NCI-H526 (cell line): ENCODE measurements at regions not wholly inside any gene's neighbourhood (a gene's known extent, or its start where the extent isn't known, plus 50 kb on each side); places are given as distances from the start of the nearest gene placed in this dataset.
"Not testable (repeated sequence)": the region's sequence is repeated elsewhere in the genome, so short reads cannot be mapped to it uniquely, and the experiment has no call there.

Source experiments
- DNase-seq, 2 experiments: peaks; one replicate each; lab custom pipeline; 2025; lab: John Stamatoyannopoulos, UW

GRCh38 chr3:184440151-184440550 lies 60.3 kb downstream of the CHRD start:
- DNase-seq, result no peak

- DNase-seq, result no peak
Observed at GRCh38 chr3:184441202-184441900, 61.5 kb downstream of the CHRD start.

DNA sequence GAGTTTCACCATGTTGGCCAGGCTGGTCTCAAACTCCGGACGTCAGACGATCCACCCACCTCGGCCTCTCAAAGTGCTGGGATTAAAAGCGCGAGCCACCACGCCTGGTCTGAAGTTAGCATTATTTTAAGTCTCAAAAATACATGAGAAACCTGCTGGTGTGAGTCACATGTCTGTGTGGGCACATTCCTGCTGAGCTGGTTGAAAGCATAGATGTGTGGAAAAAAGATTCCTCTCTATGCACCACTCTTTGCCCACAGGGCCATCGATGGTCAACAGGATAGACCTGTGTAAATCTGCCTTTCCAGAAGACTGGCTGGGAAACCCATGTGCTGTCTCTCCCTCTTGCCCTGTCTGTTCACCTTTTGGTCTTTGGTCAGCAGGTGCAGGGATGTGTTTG lies 63.5 kb downstream of the CHRD start:
- no peak for DNase-seq

DNA sequence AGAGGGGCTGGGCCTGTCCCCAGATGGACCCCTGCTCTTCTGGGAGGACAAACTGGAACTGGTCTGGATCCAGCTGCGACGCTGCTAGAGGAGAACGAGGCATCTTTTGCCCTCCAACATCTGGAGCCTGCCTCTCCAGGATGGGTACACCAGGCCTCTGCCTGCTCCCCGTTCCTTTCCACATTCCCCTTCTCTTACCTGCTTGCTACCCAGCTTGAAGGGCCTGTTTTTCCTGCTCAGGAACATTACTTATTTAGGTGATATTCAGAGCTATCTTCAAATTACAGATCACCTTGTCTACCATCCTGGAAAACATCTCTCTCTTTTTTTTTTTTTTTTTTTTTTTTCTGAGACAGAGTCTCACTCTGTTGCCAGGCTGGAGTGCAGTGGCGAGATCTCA lies 64.0 kb downstream of the CHRD start:
- DNase-seq, result no peak

DNA sequence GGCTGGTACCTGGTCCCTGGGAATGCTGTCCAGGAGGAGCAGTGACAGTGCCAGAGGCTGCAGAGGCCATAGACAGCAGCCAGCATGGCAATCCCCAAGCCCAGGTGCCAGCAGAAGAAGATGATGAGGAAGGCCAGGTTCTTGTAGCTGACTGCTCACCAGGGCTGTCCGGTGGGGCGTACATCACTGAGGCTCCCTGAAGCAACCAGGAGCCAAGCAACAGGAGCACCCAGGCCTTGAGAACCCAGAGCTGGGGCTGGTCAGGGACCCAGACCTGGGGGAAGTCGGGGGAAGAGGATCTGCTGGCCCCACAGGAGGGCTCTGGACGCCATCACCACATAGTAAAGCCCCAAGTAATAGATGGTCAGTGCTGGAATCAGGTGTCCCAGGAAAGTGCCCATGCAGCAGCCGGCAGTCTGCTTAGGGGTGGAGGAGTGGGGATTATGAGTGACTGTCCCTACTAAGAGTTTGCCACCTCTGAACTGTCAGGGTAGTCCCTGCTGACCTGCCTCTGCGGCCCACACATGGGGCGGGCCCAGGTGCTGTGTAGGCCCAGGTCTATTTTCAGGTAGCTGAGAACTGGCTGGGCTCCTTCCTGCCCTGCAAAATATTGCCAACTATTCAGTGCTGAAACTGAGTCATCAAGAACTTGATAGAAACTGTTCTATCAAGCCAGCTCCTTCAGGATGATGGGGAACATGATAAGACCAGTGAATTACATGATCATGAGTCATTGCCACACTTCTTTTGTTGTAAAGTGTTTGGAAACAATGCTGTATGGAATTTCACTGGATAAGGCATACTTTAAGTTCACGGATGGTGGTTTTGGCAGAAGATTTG lies 68.7 kb downstream of the CHRD start:
- no peak for DNase-seq

DNA sequence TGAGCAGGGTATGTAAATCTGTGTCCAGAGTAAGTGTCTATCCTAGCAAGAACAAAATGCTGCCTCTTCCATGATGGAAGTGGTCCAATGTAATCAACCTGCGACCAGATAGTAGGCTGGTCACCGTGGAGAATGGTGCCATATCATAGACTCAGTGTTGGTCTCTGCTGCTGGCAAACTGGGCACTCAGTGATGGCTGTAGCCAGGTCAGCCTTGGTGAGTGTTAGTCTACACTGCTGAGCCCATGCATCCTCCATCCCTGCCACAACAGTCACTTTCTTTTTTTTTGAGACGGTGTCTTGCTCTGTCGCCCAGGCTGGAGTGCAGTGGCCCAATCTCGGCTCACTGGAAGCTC lies 69.3 kb downstream of the CHRD start:
- no peak for DNase-seq

- DNase-seq, result no peak
Observed at GRCh38 chr3:184450547-184450946, 70.7 kb downstream of the CHRD start.

DNA sequence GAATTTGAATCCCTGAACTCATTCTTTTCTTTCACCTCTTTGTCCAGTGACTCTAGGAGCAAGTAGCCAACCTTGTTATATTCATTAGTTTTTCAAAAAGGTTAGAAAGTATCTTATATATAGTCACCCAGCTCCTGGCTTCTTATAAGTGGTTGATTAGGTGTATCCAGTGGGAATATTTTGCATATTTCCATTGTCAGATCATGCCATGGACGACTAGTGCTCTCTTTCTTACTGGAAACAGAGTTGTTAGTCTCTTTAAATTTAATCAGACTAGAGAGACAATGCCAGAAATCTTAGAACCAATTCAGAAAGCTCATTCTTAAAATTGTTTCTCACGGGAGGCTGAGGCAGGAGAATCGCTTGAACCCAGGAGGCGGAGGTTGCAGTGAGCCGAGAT lies 73.4 kb downstream of the CHRD start:
- DNase-seq, result no peak

DNA sequence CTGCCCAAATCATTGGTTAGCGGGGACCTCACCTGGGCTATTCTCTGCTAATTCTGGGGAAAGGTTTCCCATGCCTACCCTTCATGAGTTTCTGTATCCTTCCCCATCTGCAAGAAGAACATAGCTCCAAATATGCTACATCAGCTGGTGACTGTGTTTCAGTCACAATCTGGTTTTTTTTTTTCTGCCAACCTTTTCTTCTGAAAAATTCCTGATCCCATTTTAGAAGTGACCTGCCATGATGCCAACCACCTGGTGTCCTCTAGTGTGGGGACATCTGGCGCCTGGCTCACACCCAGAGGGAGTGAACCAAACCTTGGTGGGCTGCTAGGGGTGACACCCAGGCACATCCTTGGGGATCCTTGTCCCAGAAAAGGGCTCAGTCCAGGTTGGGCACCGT lies 76.1 kb downstream of the CHRD start:
- no peak for DNase-seq

GRCh38 chr3:184456476-184456875 lies 76.6 kb downstream of the CHRD start:
- no peak for DNase-seq

DNA sequence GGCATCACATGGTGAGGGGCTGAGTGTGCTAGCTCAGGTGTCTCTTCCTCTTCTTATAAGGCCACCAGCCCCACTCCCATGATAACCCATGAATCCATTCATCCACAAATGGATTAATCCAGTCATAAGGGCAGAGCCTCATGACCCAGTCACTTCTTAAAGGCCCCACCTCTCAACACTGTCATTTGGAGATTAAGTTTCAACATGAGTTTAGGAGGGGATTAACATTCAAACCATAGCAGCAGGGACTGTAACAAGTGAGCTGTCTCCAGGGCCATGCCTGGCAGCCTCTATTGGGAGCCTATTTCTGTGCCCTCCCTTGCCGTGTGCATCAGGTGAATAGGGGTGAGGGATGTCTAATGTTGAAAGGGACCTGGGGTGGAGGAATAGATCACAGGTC lies 77.5 kb downstream of the CHRD start:
- no peak for DNase-seq

DNA sequence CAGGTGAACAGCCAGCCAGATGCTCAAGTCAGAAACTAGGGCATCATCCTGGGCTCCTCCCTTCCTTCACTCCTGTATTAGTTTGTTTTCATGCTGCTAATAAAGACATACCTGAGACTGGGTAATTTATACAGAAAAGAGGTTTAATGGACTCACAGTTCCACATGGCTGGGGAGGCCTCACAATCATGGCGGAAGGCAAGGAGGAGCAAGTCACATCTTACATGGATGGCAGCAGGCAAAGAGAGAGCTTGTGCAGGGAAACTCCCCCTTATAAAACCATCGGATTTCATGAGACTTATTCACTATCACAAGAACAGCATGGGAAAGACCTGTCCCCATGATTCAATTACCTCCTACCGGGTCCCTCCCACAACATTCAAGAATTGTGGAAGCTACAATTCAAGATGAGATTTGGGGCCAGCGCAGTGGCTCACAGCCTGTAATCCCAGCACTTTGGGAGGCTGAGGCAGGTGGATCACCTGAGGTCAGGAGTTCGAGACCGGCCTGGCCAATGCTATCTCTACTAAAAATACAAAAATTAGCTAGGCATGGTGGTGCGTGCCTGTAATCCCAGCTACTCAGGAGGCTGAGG lies 78.0 kb downstream of the CHRD start:
- not testable (repeated sequence) for DNase-seq

- no peak for DNase-seq
Observed at GRCh38 chr3:184459355-184459754, 79.5 kb downstream of the CHRD start.

GRCh38 chr3:184460276-184460675 lies 80.4 kb downstream of the CHRD start:
- no peak for DNase-seq

DNA sequence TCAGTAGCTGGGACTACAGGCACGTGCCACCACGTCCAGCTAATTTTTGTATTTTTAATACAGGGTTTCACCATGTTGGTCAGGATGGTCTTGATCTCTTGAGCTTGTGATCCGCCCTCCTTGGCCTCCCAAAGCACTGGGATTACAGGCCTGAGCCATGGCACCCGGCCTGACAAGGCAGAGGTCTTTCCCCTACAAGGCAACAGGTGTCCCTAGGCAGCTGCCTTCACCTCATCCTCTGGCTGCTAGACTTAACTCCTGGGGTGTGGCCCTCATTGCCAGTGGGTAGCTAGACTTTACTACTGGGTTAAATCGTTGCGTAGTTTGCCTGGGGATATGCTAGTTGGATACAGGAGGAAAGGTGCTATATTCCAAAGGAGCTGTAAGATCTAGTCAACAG lies 81.4 kb downstream of the CHRD start:
- no peak for DNase-seq

DNA sequence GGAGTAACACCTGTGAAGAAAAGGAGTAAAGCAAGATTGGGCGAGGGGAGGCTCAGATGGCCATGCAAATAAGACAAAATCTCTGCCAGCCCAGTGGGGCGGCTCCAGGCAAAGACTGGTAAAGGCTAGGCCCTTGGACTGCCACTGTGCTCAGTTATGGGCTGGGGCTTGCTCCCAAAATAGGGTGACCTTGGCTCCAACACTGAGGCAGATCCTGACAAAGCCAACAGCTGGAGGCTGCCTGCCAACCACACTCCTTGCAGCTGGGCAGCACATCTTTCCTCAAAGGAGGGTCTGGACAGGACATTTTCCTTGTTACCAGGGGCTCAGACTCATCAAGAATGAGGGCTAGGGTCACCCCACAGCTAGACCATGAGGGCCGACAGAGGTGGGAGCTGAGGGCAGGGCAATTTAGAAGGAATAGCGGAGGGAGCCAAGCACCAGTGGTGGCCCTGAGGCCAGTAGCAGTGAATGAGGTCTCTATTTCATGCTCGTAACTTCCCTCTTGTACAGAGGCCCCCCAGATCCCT lies 86.1 kb downstream of the CHRD start:
- no peak for DNase-seq

DNA sequence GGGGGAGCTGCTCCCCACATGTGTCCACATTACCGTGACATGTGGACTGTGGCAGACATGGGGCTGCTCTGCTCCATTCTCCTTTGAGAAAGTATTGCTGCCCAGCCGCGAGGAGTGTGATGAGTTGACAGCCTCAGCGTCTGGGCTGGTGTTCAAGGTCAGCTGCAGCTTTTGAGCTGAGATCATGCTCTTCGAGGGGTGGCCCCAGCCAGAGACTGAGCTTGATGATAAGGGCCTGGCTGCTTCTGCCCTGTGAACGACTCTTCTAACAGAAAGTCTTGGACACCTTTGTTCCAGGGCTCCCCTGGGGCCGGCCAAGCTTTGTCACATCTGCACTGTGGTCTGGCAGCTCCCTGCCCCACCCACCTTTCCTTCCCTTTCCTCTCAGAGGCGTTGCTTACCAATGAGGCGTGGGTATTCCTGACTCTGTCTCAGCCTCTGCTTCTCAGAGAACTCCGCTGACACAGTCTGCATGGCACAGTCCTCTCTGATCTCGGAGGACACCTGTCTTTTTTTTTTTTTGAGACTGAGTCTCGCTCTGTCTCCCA lies 86.6 kb downstream of the CHRD start:
- DNase-seq, result no peak

DNA sequence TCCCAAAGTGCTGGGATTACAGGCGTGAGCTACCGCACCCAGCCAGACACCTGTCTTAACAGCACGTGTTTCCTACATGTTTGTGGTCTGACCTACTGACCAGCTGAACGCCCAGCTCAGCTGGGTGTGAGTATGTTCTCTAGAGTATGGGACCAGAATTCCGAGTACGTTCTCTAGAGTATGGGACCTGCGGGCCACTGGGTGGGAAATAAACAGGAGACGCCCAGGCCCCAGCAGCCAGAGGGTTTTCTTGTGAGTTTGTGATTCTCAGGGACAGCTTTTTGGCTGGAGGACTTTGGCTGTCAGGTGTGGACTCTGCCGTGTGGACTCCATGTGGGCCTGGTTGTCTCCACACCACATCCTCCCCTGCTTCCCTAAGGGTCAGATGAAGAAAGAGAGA lies 87.3 kb downstream of the CHRD start:
- DNase-seq, result no peak

GRCh38 chr3:184470551-184470950 lies 90.7 kb downstream of the CHRD start:
- DNase-seq, result no peak

GRCh38 chr3:184471439-184471838 lies 90.1 kb upstream of the EPHB3 start:
- no peak for DNase-seq

- no peak for DNase-seq
Observed at GRCh38 chr3:184472723-184473428, 88.7 kb upstream of the EPHB3 start.

- DNase-seq, result no peak
Observed at GRCh38 chr3:184474897-184475296, 86.7 kb upstream of the EPHB3 start.
